Left ventricle myocardium superior (tissue), 1 donor: ENCODE measurements at regions not wholly inside any gene's neighbourhood (a gene's known extent, or its start where the extent isn't known, plus 50 kb on each side); places are given as distances from the start of the nearest gene placed in this dataset.

Source experiments
- ATAC-seq: fragments of 200-7000 bp; cut with Tn5 transposase; one replicate; pipeline ENCODE4 v1.9.1; 2020; ENCODE audit warnings: mild to moderate bottlenecking, moderate library complexity
- DNase-seq: peaks from one replicate; pipeline ENCODE4 v3.0.0-alpha.2; 2020
- intact Hi-C: fragments of 100-400 bp; cut with micrococcal nuclease; formaldehyde crosslinking; loops from one replicate; pipeline ENCODE4 v1.11.0; 2022
- donor health status: DM: no; HTN: yes; CAD: no; lungs with severe emphysema.

DNA sequence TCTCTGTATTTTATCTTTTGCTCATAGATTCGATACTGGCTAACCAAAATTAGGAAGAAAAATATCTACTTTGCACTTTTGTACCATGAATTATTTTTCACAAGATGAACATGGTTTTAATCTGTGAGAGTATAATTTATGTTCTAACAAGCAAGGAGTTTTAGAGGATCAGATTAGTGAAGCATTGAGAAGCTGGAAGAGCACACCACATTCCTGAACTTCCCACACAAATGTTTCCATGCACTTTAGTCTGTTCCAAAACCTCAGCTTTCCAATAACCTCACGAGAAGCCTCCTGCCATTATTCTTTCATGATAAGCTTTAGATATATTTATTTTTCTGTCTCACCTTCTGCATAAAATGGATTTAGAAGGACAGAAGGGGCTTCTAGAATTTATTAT is 98.7 kb upstream of the MPDZ start:
- DNase-seq (no peak), ATAC-seq (no peak)
- intact Hi-C loops: no loop called here

DNA sequence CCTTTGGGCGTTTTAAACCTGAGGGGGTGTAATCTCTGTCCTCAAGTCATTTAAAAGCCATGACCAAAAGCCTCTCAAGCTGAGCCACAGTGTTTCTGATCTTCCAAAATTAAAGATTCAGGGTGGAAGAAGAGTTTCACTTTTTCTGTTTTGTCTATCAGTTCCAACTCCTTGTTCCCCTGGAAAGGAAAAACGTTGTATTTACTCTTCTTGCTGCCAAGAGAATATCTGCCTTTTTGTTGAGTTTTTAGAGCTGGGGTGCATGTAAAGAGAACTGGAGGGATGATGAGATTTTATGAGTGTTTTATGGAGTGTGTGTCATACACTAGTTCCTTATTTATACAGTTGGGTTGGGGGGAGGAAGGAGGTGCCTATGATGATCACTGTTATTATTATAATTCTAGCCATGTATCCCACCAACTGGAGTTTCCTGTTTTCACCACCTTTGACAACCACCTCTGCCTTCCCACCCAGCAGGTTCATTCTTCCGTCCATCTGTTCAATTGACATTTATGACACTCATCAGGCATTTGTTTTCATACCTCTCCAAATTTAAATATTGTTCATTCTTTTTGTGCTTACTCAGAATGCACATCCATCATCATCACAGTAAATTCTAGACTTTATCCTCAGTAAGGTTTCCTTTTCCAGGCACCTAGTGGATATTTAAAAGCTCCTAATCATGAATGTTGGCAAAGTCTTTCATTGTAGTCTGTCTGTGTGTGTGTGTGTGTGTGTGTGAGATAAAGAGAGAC is 97.9 kb upstream of the MPDZ start:
- DNase-seq: no peak
- intact Hi-C loops: no loop called here
- no peak for ATAC-seq

DNA sequence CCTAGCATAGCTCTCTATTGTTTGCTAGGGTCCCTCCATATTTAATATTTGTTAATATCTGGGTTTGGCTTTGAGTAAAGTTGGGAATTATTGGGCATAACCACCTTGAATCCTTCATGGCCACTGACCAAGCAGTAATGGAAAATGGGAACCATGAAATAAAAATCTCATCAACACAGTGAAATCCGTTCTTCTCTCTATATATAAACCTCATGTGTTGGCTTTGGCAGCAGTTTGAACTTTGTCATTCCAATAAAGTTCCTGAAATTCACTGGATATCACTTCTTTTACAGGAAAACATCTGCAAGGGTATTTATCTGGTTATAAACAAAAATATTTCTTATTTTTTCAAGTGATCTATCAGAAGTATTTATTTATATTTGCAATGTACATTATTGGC is 93.0 kb upstream of the MPDZ start:
- ATAC-seq: no peak
- DNase-seq: no peak
- intact Hi-C loops: no loop called here

DNA sequence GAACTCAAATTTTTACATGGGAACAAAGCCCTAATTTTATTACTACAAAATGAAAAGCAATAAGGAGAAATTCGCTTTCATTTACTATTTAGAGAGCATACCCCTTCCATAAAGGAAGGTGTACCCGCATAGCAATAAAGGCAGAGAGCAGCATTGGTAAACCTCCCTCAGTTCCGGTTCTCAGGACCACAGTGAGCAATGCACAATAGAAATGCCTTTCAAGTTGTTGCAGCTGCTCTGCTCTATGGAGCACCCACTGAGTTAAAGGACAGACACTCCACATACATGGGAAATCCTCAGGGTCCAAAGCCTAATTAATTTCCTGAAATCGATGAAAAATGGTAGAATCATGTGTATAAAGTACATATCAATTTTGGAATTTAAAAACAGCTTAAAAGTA is 89.9 kb upstream of the MPDZ start:
- ATAC-seq (no peak), DNase-seq (no peak)
- intact Hi-C loops: no loop called here

DNA sequence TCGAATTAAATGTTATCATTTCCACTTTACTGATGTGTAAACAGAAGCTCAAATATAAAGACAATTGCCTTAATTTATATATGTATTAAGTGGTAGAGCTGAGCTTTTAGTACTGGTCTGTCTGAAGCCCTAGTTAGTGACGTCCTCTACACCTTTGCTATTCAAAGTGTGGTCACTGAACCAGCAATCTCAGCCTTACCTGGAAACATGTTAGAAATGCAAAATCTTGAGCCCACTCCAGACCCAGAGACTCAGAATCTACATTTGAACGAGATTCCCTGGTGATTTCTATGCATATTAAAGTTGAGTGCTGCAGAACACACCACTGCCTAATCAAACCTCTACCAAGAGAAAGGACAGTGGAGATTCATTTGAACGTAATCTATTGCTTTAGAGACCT is 88.3 kb upstream of the MPDZ start:
- intact Hi-C loops: no loop called here
- ATAC-seq (no peak), DNase-seq (no peak)

DNA sequence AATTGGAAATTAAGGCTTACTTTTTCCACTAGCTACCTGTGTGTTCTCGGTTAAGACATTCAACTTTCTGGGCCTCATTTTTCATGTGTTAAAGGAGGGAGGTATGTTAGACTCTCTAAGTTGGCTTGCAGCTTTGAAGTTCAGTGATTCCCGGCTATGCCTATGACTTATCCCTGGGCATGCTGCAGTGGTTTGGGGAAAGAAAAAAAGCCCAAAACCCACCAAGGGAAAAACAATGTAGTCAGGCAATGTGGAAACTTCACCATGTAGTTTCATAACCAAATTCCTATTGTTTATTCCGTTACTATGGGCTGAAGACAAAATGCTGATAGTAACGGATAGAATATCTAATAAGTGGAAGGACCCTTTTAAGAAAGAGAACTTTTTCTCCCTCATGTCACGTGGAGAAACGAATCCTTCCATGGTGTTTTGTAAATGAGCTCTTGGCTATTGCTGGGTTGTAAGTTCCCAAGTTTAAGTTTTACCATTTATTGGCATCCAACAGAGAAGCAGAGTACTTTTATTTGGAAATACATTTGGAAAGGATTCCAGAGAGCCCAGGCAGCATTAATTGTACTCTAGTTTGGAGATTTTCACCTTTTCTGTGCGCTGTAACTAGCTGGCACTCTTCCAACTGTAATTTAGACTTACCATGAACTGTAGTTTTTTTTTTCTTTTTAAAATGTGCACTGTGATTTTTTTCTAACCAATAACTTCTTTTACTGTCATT is 84.9 kb upstream of the MPDZ start:
- no peak for ATAC-seq
- intact Hi-C loops: no loop called here
- DNase-seq: no peak

DNA sequence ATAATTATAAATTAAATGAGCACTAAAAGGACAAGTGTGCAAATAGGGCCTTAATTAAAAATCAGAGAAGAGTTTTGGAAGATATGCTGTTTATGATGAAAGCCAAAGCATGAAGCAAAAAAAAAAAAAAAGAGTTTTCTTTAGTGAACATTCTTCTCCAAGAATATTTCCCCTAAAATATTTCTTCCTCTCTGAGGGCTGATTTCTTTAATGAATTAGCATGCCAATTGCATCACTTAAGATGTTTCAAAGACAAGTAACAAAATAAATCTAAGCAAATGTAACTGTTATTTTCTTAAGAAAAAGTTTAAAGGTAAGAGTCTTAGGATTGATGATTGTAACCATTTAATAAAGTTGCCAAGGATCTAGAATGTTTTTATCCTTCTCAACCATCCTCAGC is 81.6 kb upstream of the MPDZ start:
- DNase-seq (no peak), ATAC-seq (no peak)
- intact Hi-C loops: no loop called here

DNA sequence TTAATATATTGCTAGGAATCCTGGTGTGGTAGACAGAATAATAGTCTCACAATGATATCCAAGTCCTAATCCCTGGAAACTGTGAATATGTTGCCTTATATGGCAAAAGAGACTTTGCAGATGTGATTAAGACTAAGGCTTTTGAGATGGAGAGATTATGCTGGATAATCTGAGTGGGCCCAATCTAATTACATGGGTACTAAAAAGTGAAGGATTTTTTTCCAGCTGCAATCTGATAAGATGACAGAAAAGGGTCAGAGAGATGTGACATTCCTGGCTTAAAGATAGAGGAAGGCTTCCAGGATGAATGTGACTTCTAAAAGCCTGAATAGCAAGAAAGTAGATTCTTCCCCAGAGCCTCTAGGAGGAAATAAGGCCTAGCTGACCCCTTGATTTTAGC is 80.7 kb upstream of the MPDZ start:
- ATAC-seq (no peak), DNase-seq (no peak)
- intact Hi-C loops: no loop called here

DNA sequence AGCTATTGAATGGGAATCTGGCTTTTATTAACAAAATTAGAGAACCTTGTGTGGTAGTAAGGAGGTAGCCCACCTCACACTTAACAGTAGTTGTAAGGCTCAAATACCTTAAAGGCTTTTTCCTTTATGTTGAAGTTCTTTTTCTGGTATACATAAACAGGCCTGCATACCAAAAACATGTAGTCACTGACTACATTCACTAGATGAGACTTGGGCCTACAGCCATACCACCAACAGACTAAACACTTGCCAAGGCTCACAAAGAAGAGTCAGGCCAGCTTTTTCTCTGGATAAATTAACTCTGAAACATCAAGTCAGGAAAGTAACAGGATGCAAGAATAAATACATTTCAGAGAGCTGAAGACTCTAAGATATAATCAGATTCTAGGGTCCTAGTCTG is 78.6 kb upstream of the MPDZ start:
- DNase-seq (no peak), ATAC-seq (no peak)
- intact Hi-C loops: no loop called here

DNA sequence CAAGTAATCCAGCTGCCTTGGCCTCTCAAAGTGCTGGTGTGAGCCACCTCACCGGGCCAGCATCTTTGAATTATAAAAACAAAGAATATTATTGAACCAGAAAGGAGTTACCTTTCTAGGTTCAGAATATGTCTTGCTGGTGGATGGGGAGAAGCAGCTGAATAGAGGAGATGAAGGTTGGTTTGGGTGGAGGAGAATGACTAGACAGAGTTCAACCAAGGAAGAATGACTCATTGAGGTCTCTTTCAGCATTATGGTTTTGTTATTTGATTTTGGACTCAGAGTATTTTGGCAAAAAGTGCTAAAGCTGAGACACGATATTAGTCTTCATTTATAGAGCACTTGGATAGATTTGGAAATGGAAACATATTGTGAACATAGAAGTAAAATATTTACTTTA is 75.2 kb upstream of the MPDZ start:
- DNase-seq (no peak), ATAC-seq (no peak)
- intact Hi-C loops: no loop called here

DNA sequence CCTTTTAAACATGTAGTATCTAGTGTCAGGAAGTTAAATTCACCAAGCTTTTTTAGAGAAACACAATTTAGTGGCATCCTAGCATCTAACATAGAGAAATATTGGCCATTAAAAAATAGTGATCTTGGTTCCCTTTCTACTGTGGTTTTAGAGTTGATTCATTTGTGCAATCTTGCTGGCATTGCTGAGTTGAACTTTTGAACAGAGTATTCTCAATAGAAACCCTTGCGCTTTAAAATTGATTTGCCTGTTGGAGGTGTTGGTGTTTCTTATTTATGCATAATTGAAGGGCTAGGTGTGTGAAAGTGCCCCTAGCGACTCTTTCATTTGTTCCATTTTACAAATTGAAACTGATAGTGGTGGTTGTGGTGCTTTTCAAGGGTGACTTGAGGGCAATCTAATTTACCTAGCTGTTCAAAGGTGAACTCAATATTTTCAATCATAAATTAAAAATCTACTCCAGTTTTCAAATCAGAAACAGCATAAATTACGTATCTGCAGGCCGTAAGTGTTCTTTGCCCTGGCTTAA is 73.0 kb upstream of the MPDZ start:
- intact Hi-C loops: no loop called here
- ATAC-seq (no peak), DNase-seq (no peak)

DNA sequence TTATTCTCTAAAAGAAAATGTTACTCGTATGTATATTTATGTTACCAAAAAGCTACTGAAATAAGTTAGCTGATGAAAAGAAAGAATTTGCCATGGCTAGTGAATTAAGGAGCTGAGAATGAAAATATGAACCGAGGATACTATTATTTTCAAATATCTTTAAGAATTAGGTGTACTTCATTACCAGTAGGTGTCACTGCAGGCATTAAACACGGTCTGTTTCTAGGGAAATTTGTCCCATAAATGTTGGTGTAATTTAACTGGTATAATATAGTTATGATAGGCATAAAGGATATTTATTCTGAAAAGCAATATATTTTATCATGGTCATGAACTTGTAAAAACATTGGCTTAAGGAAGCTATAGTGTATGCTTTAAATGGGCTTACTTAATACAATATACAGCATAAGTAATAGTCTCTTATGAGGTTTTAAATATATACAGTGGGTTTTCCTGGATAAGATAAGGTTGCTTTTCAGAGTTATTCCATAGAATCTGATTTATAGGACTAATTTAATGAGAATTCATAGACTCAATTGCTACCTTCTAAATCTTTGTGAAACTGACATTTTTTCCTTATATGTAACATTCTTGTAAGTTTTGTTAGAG is 72.4 kb upstream of the MPDZ start:
- no peak for DNase-seq
- intact Hi-C loops: no loop called here
- peak; percentile 43 for ATAC-seq

DNA sequence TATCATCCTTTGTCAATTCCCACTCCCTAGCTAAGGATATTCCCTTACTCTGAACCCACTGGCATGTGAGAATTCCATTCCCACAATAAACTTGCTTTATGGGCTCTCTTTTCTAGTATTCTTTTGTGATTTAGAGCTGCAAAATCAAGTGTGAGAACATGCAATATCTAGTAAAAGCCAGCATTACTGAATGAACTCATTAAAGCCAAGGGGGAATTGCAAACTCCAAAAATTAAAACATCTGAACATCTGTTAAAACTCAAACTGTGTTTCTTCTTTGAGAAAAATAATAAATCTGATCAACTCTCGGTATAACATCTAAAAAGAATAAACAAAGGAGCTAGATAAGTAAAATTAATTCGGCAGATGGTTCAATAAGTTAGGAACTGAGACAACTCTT is 53.1 kb upstream of the MPDZ start:
- DNase-seq: no peak
- no peak for ATAC-seq
- intact Hi-C loops: no loop called here

DNA sequence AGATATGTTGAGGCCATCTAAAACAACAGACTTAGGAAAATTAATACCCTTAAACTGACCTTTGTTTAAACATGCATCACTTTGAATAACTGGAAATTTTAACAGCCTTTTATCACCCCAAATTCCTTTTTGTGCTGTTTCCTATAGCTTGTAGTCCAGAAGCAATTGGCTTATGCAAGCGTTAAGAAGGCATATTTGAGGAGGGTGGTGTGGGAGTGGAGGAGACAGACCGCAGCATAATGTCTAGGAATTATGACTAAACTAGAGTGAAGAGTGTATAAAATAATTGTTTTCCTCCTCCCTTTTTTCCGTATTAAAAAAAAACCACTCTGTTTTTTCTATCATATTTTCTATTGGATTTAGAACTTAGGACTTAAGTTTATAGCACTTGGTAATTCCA is 51.8 kb upstream of the MPDZ start:
- intact Hi-C loops: no loop called here
- DNase-seq (no peak), ATAC-seq (no peak)

DNA sequence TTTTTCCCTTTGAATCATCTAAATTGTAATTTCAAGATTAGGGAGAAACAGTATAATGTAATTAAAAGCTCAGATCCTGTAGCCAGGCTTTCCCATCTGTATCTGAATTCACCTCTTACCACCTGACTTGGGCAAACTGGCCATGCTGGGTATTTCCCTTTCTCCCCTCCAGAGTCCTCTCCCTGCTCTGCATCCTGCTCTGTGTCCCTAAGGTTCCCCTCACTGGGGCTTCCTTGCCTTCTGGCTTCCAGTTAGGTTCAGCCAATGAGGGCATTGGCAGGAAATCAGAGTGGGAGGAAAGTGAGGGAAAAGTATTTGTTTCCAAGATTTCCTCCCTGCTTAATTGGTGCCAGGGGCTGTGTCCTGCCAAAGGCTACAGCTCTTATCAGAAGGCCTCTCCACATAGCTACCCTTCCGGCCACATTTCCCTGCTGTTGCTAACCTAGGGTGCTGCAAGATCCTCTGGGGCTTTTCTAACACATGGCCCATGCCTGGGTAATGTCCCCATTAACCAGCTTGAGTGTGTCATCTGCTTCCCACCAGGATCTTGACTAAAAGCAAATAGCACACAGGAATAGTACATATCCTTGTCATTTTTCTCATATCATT is 51.0 kb upstream of the MPDZ start:
- intact Hi-C loops: no loop called here
- ATAC-seq (peak; percentile 99), DNase-seq (peak; percentile 59)
